ENCODE measurements at regions not wholly inside any gene's neighbourhood (a gene's known extent, or its start where the extent isn't known, plus 50 kb on each side); places are given as distances from the start of the nearest gene placed in this dataset.

- TF ChIP-seq, protein P1, sequence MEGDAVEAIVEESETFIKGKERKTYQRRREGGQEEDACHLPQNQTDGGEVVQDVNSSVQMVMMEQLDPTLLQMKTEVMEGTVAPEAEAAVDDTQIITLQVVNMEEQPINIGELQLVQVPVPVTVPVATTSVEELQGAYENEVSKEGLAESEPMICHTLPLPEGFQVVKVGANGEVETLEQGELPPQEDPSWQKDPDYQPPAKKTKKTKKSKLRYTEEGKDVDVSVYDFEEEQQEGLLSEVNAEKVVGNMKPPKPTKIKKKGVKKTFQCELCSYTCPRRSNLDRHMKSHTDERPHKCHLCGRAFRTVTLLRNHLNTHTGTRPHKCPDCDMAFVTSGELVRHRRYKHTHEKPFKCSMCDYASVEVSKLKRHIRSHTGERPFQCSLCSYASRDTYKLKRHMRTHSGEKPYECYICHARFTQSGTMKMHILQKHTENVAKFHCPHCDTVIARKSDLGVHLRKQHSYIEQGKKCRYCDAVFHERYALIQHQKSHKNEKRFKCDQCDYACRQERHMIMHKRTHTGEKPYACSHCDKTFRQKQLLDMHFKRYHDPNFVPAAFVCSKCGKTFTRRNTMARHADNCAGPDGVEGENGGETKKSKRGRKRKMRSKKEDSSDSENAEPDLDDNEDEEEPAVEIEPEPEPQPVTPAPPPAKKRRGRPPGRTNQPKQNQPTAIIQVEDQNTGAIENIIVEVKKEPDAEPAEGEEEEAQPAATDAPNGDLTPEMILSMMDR (IDR thresholded peaks at IDR 0.05) = no peak
- TF ChIP-seq POLR2A (IDR thresholded peaks at IDR 0.05) = no peak
- no peak for TF ChIP-seq POLR2AphosphoS5 (IDR thresholded peaks at IDR 0.05)
Measured at GRCh38 chr9:82191082-82191770, 202.7 kb downstream of the SPATA31D1 start.
